Gastrocnemius medialis (tissue), 4 donors: ENCODE measurements at regions not wholly inside any gene's neighbourhood (a gene's known extent, or its start where the extent isn't known, plus 50 kb on each side); places are given as distances from the start of the nearest gene placed in this dataset.

ENCODE experiments used
- CTCF ChIP-seq, 5 experiments: fragments of 450-650 bp in 3 of 5; fragments of 200-600 bp in 2 of 5; sonication (generic) in 2 of 5; IDR thresholded peaks in 4 of 5; conservative IDR thresholded peaks in 1 of 5; 1 replicate in 4 of 5; 2 replicates in 1 of 5; pipeline ENCODE4 v1.5.1; 2016 to 2019; ENCODE audit warnings: antibody characterized with exemption in 5 of 5, mild to moderate bottlenecking in 3 of 5, moderate library complexity in 3 of 5
- POLR2A ChIP-seq, 2 donors: fragments of 450-650 bp; IDR thresholded peaks; one replicate each; pipeline ENCODE4 v1.6.1; 2017; ENCODE audit warnings: antibody characterized with exemption in 2 of 2, mild to moderate bottlenecking in 2 of 2, moderate library complexity in 2 of 2

DNA sequence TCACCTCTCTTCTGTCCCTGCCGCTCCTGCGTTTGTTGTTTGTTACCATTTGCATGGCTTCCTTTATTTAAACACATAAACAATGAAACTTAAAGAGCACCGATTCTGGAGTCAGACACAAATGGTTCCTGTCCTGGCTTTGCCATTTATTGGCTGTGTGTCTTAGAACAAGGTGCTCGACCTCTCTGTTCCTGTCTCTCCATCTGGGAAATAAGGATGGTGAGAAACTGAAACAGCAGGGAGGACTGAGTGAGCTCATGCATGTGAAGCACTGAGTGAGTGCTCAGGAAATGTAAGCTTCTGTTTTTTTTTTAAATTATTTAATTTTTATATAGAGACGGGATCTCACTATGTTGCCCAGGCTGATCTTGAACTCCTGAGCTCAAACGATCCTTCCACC lies 148.2 kb upstream of the WNT4 start:
- no peak for TF ChIP-seq CTCF (IDR thresholded peaks at IDR 0.05 in 4 of 5, conservative IDR thresholded peaks at IDR 0.05 in 1 of 5)
- no peak for TF ChIP-seq POLR2A (IDR thresholded peaks at IDR 0.05)
